ENCODE measurements at regions not wholly inside any gene's neighbourhood (a gene's known extent, or its start where the extent isn't known, plus 50 kb on each side); places are given as distances from the start of the nearest gene placed in this dataset.

DNA sequence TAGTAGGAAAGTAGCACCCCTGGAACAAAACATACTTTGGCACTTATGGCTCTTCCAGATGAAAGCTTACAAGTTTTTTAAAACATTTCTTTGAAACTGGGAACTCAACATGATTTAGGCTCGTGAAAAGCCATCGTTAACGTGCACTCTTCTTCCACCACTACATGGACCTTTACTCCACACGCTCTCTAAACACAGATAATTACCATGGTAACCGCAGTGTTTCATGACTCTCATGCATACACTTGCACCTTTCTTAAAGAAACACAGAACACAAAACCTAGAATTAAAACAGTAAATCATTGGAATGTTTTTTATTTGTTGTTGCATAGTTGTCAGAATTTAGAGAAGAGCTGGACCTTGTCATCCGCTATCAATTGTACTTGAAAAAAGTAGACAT, 154.3 kb downstream of the FGF9 start:
- no peak for TF ChIP-seq POLR2A (IDR thresholded peaks at IDR 0.05)
- TF ChIP-seq, protein P1, sequence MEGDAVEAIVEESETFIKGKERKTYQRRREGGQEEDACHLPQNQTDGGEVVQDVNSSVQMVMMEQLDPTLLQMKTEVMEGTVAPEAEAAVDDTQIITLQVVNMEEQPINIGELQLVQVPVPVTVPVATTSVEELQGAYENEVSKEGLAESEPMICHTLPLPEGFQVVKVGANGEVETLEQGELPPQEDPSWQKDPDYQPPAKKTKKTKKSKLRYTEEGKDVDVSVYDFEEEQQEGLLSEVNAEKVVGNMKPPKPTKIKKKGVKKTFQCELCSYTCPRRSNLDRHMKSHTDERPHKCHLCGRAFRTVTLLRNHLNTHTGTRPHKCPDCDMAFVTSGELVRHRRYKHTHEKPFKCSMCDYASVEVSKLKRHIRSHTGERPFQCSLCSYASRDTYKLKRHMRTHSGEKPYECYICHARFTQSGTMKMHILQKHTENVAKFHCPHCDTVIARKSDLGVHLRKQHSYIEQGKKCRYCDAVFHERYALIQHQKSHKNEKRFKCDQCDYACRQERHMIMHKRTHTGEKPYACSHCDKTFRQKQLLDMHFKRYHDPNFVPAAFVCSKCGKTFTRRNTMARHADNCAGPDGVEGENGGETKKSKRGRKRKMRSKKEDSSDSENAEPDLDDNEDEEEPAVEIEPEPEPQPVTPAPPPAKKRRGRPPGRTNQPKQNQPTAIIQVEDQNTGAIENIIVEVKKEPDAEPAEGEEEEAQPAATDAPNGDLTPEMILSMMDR (IDR thresholded peaks at IDR 0.05 in 4 of 5, conservative IDR thresholded peaks at IDR 0.05 in 1 of 5): no peak

All from gastrocnemius medialis (tissue), 4 donors.